ENCODE measurements at regions not wholly inside any gene's neighbourhood (a gene's known extent, or its start where the extent isn't known, plus 50 kb on each side); places are given as distances from the start of the nearest gene placed in this dataset.

- TF ChIP-seq POLR2AphosphoS5 (IDR thresholded peaks at IDR 0.05; ENCODE audit: low read depth, low read length) = no peak
- TF ChIP-seq POLR2A (IDR thresholded peaks at IDR 0.05; ENCODE audit: low read depth, low read length) = peak; percentile 37; the same call in 1 of the 2 replicates
These were observed 62.2 kb upstream of the ATP1B1 start for GRCh38 chr1:169044296-169044695.
